GM23338 (cell line): ENCODE measurements at regions not wholly inside any gene's neighbourhood (a gene's known extent, or its start where the extent isn't known, plus 50 kb on each side); places are given as distances from the start of the nearest gene placed in this dataset.

Experiments used
- ATAC-seq: fragments of 200-7000 bp; cut with Tn5 transposase; 3 replicates; pipeline ENCODE4 v1.9.1; 2020
- DNase-seq: peaks from one replicate; pipeline ENCODE4 v3.0.0-alpha.2; 2015; ENCODE audit warnings: low spot score
- H2AFZ ChIP-seq: fragments of 200-600 bp; sonication (generic); 2 replicates; pipeline ENCODE4 v1.8.0; 2016; ENCODE audit warnings: antibody characterized with exemption, mild to moderate bottlenecking, moderate library complexity
- H3F3A ChIP-seq: fragments of 200-600 bp; sonication (generic); replicated peaks from 2 replicates; pipeline ENCODE4 v1.8.0; 2017; ENCODE audit warnings: antibody characterized with exemption, mixed run types, low read depth
- H3K27ac ChIP-seq: fragments of 200-600 bp; sonication (generic); 2 replicates; pipeline ENCODE4 v1.6.1; 2016; ENCODE audit warnings: low read depth
- H3K27me3 ChIP-seq: fragments of 200-600 bp; sonication (generic); 2 replicates; pipeline ENCODE4 v1.8.0; 2016; ENCODE audit warnings: mild to moderate bottlenecking, mixed run types, moderate library complexity; ENCODE audit not compliant: insufficient read depth
- H3K36me3 ChIP-seq: fragments of 200-600 bp; sonication (generic); 2 replicates; pipeline ENCODE4 v1.8.0; 2016; ENCODE audit warnings: mild to moderate bottlenecking; ENCODE audit not compliant: insufficient read depth
- H3K4me1 ChIP-seq: fragments of 200-600 bp; sonication (generic); 2 replicates; pipeline ENCODE4 v1.8.0; 2016; ENCODE audit warnings: mild to moderate bottlenecking, moderate library complexity; ENCODE audit not compliant: insufficient read depth
- H3K4me2 ChIP-seq: fragments of 200-600 bp; sonication (generic); 2 replicates; pipeline ENCODE4 v1.7.1; 2017; ENCODE audit warnings: mixed run types
- H3K4me3 ChIP-seq: fragments of 200-600 bp; sonication (generic); 2 replicates; pipeline ENCODE4 v1.6.1; 2016; ENCODE audit warnings: mixed run types
- H3K79me2 ChIP-seq: fragments of 200-600 bp; sonication (generic); replicated peaks from 2 replicates; pipeline ENCODE4 v1.8.0; 2017; ENCODE audit warnings: mild to moderate bottlenecking; ENCODE audit not compliant: insufficient read depth
- H3K9me2 ChIP-seq: fragments of 200-600 bp; sonication (generic); 2 replicates; pipeline ENCODE4 v1.8.0; 2017; ENCODE audit not compliant: insufficient read depth
- H4K20me1 ChIP-seq: fragments of 200-600 bp; sonication (generic); replicated peaks from 2 replicates; pipeline ENCODE4 v1.8.0; 2017; ENCODE audit warnings: mild to moderate bottlenecking; ENCODE audit not compliant: insufficient read depth
- H3K27ac Mint-ChIP-seq: 2 replicates; pipeline ENCODE4 v1.8.0; 2020; ENCODE audit warnings: inconsistent platforms, mild to moderate bottlenecking, moderate library complexity, mixed read lengths
- H3K27me3 Mint-ChIP-seq: 3 replicates; pipeline ENCODE4 v1.8.0; 2022; ENCODE audit warnings: low read depth, mild to moderate bottlenecking, moderate library complexity, mixed read lengths, inconsistent platforms; ENCODE audit not compliant: insufficient read depth, poor library complexity
- H3K36me3 Mint-ChIP-seq: 3 replicates; pipeline ENCODE4 v1.8.0; 2021; ENCODE audit warnings: low read depth, mild to moderate bottlenecking, inconsistent platforms, moderate library complexity, mixed read lengths
- H3K4me1 Mint-ChIP-seq: 3 replicates; pipeline ENCODE4 v1.8.0; 2020; ENCODE audit warnings: mild to moderate bottlenecking, inconsistent platforms, mixed read lengths
- H3K4me3 Mint-ChIP-seq: 3 replicates; pipeline ENCODE4 v1.8.0; 2021; ENCODE audit warnings: moderate library complexity, mild to moderate bottlenecking, inconsistent platforms, mixed read lengths
- H3K9me3 Mint-ChIP-seq: 3 replicates; pipeline ENCODE4 v1.8.0; 2020; ENCODE audit warnings: moderate library complexity, mild to moderate bottlenecking, inconsistent platforms, mixed read lengths
- CREB1 ChIP-seq: fragments of 250-450 bp; sonication (Bioruptor Pico); IDR thresholded peaks from 2 replicates; pipeline ENCODE4 v1.5.0; 2020; ENCODE audit warnings: low read depth, mild to moderate bottlenecking, moderate library complexity
- CTCF ChIP-seq, 2 experiments: fragments of 200-600 bp in 1 of 2; sonication (generic) in 1 of 2; conservative IDR thresholded peaks; 2 replicates each; pipeline versions ENCODE4 v1.5.1 to v1.6.1; 2016 to 2017; ENCODE audit warnings: antibody characterized with exemption in 2 of 2, low read depth in 2 of 2, mild to moderate bottlenecking in 2 of 2, moderate library complexity in 1 of 2
- ETS1 ChIP-seq: IDR thresholded peaks from 2 replicates; pipeline ENCODE4 v1.6.1; 2016; ENCODE audit warnings: antibody characterized with exemption
- NANOG ChIP-seq: IDR thresholded peaks from 2 replicates; pipeline ENCODE4 v1.6.1; 2016; ENCODE audit warnings: antibody characterized with exemption, borderline replicate concordance
- POLR2AphosphoS5 ChIP-seq: IDR thresholded peaks from 2 replicates; pipeline ENCODE4 v1.6.1; 2016; ENCODE audit warnings: antibody characterized with exemption, low read depth
- REST ChIP-seq: IDR thresholded peaks from one replicate; pipeline ENCODE4 v1.6.1; 2018; ENCODE audit warnings: antibody characterized with exemption; ENCODE audit not compliant: unreplicated experiment
- STAT1 ChIP-seq: IDR thresholded peaks from one replicate; pipeline ENCODE4 v1.6.1; 2016; ENCODE audit warnings: antibody characterized with exemption; ENCODE audit not compliant: unreplicated experiment
- ZNF331 ChIP-seq: fragments of 250-450 bp; sonication (Bioruptor Pico); IDR thresholded peaks from 2 replicates; pipeline ENCODE4 v1.5.0; 2020; ENCODE audit warnings: low read depth, mild to moderate bottlenecking, moderate library complexity

GRCh38 chr2:84273406-84273805 lies 185.7 kb downstream of the SUCLG1 start:
- Histone ChIP-seq H2AFZ (no peak overlapping the region), H3K79me2 (no peaks in the 10 kb centered on the region), H3F3A (no peaks in the 10 kb centered on the region), H3K4me2 (no peak overlapping the region), H3K27me3 (no peaks in the 10 kb centered on the region), H3K4me3 (no peak overlapping the region), H3K4me1 (no peaks in the 10 kb centered on the region), H4K20me1 (no peaks in the 10 kb centered on the region), H3K36me3 (no peaks in the 10 kb centered on the region), H3K9me2 (peaks cover 9% of the 10 kb centered on the region), H3K27ac (no peak overlapping the region)
- H3K4me3 Mint-ChIP-seq, result no peak overlapping the region
- no peaks in the 10 kb centered on the region for H3K36me3 Mint-ChIP-seq
- TF ChIP-seq ETS1 (no peak), CREB1 (no peak), ZNF331 (CRISPR knock-in tag) (no peak), STAT1 (no peak), REST (no peak)
- no peaks in the 10 kb centered on the region for H3K4me1 Mint-ChIP-seq
- no peaks in the 10 kb centered on the region; the same call in 2 of the 3 replicates for H3K9me3 Mint-ChIP-seq
- no peaks in the 10 kb centered on the region for H3K27me3 Mint-ChIP-seq
- ATAC-seq, result no peak
- no peak for DNase-seq
- H3K27ac Mint-ChIP-seq, result no peak overlapping the region

GRCh38 chr2:84271977-84272376 lies 187.1 kb downstream of the SUCLG1 start:
- no peaks in the 10 kb centered on the region for H3K36me3 ChIP-seq
- H3K9me3 Mint-ChIP-seq, result no peaks in the 10 kb centered on the region; the same call in 1 of the 3 replicates
- no peaks in the 10 kb centered on the region for H3F3A ChIP-seq
- ATAC-seq, result no peak
- H3K27me3 Mint-ChIP-seq, result no peaks in the 10 kb centered on the region
- H3K4me3 Mint-ChIP-seq, result no peak overlapping the region
- no peak for DNase-seq
- H3K27me3 ChIP-seq, result no peaks in the 10 kb centered on the region
- no peaks in the 10 kb centered on the region for H3K36me3 Mint-ChIP-seq
- H3K4me2 ChIP-seq, result no peak overlapping the region
- no peak overlapping the region for H2AFZ ChIP-seq
- H3K27ac ChIP-seq, result no peak overlapping the region
- no peaks in the 10 kb centered on the region for H3K79me2 ChIP-seq
- no peak overlapping the region for H3K4me3 ChIP-seq
- H3K9me2 ChIP-seq, result peaks cover 9% of the 10 kb centered on the region
- no peaks in the 10 kb centered on the region for H3K4me1 ChIP-seq
- no peaks in the 10 kb centered on the region for H4K20me1 ChIP-seq
- H3K27ac Mint-ChIP-seq, result no peak overlapping the region
- no peaks in the 10 kb centered on the region for H3K4me1 Mint-ChIP-seq
- TF ChIP-seq STAT1 (no peak), NANOG (no peak), ETS1 (no peak), CTCF (conservative IDR thresholded peaks at IDR 0.05; ENCODE audit: low read depth in 2 of 2) (no peak), POLR2AphosphoS5 (no peak)
